ENCODE measurements at regions not wholly inside any gene's neighbourhood (a gene's known extent, or its start where the extent isn't known, plus 50 kb on each side); places are given as distances from the start of the nearest gene placed in this dataset.

DNA sequence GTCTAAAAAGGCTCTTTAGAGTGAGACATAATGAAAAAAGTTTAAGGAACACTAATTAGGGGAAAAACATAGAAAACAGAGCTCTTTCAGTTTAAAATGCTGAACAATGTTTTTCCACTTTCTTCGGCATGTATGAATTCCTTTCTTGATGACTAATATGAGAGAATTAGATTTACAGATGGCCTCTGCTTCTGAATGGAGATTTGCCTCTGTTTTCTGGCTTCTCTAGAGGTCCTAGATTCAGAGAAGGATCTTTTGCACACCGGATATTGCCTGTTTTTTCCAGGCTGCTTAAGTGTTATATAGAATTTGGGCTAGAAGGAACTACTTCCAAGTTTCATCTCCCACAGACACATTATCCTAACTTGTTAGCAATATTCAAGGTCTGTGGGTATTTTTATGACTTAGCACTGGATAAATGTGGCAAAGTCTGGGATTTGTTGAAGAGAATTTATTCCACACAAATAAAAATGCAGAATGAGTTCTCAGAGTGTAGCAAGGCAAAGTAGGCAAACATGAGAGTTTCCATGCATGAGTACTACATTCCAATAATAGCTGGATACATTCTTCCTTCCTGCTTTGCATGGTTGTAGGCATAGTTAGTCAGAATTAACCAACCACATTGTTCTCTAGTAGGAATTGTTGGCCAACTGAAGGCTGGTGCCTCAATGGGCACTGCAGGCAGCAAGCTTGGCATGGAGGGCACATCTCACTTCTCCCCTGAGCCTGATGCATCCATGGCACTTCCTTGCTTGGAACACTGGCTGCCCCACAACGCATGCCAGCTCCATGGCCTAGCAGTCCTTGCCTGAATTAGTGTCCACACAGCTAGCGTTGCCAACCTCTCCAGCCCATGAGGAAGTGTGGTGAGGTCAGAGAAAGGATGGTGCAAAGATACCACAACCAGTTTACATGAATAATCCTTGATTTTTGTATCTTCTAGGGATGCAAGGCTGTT is 224.2 kb downstream of the CLIC5 start:
- no peak for DNase-seq

DNA sequence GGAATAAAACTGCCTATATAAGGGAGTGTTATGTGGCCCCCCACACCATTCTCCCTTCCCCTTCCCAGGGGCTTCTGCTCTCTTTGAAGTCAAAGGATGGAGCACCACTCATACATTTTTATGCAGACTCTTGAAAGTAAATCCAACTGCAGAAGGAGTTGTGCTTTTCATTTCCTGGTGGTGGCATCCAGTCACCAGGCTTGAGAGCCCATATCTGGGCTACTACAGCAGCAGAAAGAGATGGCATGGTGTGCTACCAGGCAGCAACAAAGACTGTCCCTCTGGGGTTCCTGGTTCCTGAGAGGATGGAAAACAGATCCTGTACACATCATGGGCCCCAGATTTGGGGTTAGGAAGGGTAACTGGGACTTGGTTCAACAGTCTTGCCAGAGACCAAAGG is 226.4 kb downstream of the CLIC5 start:
- no peak for DNase-seq

DNA sequence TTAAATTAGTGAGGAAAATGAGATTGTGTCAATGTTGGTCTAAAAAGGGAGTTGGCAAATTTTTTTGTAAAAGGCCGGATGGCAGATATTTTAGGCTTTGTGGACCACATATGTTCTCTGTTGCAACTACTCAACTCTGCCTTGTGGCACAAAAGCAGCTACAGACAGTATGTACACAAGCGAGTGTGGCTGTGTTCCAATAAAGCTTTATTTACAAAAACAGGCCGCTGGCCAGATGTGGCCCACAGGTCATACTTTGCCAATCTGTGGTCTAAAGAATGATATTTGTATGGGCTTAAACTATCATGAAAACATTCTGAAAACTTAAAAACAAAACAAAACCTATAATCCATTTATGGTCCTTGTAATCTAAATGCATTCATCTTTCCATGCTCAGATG is 228.3 kb downstream of the CLIC5 start:
- DNase-seq, result no peak

DNA sequence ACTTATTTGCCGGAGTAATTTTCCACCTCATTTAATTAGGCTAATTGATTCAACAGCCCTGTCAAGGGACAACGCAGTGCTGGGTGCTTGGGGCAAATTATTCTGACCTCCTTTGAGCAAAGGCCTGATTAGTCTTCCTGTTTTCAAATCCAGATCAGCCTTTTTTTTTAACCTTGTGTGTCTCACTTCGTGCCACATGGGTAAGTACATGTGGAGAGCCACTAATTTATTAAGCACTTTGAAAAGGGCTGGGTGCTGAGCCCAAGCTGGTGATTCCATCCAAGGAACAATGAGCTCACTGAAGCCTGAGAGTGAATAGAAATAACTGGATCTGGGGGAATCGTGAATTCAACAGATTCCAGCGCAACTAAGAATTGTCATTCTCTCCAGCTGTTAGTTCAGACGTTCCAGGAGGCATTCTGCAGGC is 229.3 kb downstream of the CLIC5 start:
- no peak for DNase-seq

DNA sequence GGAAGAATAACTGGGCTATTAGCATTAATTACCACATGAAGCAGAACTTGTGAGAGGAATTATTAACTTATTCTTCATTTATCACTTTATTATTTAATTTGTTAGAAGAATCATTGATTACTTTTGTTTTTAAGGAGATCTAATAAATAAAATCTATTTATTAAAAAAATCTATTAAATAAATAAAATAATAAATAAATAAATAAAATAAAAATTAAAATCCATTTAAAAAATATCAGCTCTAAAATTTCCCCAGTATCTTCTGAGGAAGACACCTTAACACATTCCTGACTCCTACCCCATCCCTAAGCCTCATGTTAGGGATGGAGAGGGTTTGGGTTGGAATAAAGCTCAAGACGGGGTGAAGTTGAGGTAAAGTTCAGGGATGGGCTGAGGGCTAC is 231.4 kb downstream of the CLIC5 start:
- DNase-seq, result no peak

DNA sequence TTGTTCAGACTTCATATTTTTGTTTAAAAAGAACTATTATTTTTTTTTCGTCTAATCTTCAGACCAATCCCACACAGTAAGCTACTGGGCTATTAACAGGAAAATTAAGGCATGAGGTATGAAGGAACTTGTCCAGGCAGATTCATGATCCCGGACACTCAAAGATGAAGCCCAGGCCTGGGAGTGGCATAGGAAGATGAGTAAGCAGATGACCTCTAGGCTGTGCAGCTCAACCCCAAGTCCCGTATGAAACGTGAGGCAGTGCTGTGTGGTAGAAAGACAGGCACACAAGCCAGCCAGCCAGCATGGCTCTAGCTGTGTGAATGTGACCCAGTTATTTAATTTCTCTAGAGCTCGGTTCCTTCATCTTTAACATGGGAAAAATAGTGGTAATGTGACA is 231.9 kb downstream of the CLIC5 start:
- DNase-seq, result no peak

DNA sequence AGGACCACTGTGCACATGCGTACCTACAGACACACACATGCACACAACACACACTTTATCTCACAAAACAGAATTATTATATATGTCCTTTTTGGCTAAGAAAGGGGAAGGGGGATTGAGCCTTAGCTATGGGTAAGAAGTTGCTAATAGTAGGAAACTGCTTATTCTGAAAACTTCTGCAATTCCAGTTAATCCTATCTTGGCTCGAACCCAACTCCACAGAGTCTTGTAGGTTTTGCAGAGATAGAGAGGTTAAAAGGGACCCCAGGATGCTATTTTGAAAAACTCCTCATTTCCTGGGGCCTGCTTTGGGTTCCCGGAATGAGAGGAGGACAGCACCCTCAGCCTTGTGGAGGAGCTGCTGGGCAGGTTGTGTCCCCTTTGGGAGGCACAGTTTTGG is 233.8 kb downstream of the CLIC5 start:
- no peak for DNase-seq

DNA sequence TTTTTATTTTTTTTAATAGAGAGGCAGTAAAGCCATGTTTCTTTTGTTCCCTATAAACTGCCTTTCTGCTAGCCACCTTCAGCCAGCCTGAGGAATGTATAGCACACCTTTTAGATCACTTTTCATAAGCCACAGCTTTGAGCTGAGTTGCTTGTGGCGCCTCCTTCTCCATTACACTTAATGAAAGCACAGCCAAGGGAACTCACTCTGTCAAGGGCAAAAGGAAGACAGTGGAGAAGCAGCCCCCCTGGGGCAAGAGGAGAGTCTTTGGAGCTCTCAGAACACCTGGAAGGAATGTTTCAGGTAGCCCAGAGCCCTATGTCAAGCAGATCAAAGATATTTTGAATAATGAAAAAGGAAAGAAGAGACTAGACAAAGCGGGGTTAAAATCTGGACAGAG is 235.1 kb downstream of the CLIC5 start:
- DNase-seq, result no peak

DNA sequence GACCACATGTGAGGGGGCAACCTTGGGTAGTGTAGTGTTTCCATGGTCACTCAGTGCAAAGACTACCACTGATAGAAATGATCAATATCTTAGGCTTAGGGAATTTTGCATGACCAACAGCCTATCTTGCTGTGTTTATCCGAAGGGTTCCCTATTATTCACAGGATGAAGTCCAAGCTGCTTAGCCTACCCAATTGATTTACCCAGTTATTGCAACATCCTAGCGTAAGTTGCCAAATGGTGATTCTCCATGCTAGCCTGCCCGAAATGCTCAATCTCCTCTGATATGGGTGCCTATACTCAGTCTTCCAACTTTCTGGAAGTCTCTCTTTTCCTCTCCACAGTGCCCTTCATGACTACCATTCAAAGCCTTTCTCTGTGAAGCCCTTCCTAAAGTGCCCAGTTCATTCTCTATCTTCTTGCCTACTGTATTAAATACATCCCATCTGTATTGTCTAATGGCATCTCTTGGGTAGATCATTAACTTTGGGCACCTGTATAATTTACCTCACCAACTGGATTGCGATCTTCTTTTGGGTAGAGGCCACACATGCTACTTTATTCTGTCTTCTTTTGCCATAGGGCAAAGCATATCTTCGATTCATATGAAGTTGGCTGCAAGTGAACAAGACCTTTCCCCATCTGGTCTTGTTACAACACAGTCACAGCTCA is 240.5 kb downstream of the CLIC5 start:
- no peak for DNase-seq

DNA sequence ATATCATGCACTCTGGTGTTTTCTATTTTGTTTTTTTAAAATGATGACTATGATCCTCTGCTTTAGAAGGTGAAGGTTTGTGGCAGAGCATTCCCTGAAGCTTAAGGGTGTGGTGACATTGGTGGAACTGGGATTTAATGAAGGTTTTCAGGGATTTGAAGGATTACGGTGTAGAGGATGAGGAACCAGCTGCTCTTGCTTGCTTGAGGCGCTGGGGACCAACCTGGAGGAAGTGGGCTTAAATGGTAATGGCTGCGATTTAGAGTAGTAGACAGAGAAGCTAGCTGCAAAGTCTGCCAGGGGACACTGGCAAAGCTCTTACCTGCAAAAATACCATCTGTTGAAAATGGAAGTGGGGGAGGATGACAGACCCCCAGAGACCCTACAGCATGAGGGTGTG is 241.8 kb downstream of the CLIC5 start:
- no peak for DNase-seq

DNA sequence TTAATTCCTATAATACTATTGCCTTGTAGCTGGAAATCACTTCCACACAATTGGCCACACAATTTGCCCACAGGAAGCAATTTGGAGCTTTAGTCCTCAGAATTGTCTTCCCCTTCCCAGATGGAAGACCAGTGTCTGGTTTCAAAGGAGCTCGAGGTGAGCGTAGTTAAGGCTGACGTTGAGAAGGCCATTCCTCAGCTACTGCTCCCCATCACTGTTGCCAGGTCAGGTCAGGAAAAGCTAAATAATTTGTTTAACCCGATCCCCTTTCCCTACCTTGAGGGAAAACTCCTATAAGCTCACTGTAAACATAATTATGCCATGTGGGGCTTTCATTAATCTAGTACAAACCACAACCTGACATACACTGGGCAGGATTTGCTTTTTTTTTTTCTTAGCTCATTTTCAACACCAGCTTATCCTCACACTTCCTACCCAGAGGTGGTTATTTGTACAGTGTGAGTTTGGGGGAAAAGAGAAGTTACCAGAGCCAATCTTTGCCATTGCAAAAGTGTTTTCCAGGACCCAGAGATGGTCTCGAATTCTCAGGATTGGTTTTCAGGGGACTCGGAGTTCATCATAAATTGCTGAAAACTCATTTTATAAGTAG is 242.7 kb downstream of the CLIC5 start:
- DNase-seq, result no peak

DNA sequence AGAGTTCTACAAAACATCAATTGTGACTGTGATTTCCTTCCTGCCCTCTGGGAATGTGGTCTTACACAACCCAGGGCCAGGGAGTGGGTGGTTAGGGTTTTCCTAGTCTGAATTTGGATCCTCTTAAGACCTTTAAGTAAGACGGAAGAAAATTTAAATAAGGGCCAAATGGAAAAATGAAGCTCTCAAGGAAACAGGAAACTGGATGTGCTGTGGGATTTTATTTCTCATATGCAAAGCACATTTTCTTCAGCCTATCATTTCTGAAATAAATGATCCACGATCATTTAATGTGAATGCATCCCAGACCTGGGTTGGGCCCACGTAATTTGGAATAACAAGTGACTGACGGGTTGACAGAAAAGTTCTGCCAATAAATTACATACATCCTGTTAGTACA is 243.6 kb downstream of the CLIC5 start:
- no peak for DNase-seq

DNA sequence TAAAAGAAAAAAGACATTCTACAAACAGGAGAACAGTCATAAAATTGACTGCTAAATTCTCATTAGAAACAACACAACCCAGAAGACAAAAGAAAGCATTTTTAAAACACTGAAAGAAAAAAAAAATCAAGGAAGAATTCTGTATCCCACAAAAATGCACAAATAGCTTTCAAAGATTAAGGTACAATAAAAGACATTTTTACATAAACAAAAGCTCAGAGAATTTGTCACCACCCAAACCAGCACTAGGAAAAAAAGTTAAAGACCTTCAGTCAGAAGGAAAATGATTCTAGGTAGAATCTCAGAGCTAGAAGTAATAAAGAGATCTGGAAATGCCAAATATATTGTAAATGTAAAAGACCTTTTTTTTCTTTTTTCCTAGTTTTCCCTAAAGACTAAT is 252.4 kb downstream of the CLIC5 start:
- DNase-seq, result no peak

DNA sequence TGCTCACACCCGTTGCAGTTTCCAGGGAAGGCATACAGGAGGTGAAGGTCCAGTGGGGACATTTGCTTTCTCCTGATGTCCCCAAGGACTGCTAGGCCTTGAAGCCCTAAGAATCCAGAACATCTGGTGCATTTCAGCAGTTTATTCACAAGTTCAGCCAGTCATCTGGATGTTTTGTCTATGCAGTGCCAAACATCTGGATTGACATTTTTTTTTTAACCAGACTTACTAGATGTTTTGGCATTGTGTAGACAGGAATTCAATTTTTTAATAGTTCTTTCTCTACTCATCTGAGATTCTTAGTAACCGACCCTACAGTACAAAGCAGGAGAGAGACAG is 256.2 kb downstream of the CLIC5 start:
- DNase-seq, result no peak

DNA sequence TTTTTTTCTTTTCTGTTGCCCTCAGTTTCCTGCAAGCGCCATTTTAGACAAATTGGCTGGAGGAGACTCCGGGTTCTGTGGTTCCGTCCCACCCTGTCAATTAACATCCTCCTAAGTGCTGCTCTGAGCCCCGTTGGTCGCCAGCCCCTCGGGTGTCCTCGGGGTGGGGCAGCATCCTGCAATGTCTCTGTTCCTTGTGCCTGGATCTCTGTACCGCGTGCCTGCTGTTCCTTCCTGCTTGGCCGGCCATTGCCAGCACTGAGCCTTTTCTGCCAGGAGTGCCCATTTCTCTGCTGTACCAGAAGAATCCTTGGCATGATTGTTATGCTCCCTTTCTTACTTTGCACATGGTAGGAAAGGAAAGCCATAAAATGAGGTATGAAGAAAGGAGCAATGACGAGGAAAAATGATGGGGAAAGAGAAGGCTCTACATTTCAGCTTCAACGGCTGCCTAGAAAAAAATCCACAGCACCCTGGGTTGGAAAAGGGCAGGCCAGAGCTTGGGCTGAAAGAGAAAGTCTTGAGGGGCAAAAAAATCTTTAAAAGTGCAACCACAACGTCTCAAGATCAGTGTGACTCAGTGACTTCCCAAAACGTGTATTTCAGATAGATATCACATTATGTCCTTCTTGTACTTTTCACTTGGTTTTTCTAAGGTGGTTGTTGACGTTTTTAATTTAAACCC is 256.7 kb downstream of the CLIC5 start:
- DNase-seq, result no peak

DNA sequence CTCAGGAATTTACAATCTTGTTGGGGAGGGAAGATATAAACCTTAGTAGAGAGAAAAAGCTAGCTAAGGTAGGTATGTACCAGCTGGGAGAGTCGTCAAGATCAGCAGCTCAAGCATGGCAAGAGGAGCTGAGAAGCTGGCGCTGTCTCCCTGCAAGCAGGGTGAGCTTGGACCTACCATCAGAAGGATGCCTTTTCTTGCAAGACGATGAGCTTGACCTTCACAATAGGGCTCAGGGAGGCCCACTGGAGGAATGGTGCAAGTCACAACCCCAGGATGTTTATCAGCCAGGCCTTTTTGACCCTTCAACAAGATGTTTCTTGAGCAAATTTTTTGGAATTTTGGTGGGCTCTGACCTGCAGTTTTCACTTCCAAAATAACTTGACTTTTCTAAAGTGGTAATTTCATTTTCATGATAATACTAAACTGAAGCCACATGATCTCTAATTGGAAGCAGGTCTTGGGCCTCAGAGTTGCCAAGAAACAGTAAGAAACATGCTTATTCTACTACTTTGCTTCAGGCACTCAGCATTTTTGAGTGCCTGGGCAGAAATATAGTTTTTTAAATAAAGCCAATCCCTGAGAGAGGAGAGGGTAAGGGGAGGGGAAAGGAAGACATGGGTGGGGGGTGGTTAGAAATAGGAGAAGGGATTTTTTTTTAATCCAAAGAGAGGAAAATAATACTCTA is 258.1 kb downstream of the CLIC5 start:
- no peak for DNase-seq

DNA sequence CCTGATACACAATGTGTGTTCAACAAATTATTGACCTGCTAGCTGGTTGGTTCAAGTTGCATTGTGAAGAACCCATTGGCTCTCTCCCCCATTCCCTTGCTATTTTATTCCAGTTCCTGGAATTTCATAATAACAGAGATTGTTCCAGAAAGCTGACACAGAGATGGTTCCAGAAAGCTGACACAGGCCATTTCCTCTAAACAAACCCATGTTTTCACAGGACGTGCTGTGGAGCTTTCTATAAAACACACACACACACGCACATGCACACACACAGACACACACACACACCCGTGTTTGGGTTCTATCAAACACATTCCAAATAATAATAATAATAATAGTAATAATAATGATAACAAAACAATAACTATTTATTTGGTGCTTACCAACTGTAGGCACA is 259.1 kb downstream of the CLIC5 start:
- DNase-seq, result no peak

DNA sequence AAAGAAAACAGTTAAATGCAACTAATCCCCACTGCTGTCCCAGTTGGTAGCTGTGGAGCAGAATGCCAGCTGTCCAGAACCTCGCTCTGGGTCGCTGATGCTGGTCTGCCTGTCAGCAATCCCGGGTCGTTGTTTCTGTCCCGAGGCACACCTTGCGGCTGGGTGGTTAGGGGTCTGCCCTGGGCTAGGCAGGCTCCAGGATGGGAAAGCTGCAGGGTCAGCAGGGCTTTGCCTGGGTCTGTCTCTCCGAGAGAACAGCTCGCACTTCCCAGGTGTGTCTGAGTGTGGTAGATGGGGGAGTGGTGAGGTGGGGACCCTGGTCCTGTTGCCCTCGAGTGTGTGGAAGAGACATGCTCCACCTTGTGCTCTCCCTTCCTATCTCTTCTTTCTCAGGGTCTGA is 261.2 kb downstream of the CLIC5 start:
- DNase-seq, result no peak

DNA sequence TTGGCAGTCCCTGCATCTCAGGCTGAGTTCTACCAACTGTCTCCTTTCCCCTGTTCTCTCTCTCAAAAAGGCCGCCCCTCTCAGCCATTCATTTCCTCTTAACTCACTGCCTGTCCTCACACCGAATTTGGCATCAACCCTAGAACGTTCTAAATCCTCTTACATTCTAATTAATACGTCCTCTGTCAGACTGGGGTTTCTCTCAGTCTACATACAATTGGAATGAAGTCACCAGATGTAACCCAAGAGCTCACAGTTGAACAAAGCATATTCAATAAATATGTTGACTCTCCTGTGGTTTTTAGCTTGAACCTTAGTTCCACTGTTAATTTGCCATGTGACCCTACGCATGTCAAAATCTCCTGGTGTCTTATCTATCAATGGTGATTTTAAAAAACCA is 269.6 kb downstream of the CLIC5 start:
- DNase-seq, result no peak

DNA sequence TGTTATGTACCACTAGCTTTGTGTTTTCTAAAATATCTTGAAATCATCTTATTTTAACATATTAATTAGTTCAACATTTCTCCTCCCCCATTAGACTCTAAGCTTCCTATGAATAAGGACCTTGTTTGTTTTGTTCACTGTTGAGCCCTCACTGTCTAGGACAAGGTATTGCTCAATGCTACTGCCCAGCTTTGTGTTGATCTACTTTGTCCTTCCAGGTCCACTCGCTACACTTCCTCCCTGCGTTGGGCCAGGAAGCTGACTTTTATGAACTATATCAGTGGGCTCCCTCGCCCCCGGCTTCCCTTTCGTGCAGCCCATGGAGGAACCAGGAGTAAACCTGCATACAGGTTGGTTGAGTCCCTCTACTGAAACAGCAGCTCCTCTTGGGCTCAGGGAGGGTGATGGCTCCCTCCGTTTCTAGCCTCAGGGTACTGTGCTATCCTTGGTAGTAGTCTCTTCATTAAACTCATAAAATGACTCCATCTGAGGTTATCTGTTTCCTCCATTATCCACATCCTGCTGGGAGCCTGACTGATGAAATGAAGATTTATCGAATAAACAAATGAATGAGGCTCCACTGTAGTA is 272.5 kb downstream of the CLIC5 start:
- no peak for DNase-seq

DNA sequence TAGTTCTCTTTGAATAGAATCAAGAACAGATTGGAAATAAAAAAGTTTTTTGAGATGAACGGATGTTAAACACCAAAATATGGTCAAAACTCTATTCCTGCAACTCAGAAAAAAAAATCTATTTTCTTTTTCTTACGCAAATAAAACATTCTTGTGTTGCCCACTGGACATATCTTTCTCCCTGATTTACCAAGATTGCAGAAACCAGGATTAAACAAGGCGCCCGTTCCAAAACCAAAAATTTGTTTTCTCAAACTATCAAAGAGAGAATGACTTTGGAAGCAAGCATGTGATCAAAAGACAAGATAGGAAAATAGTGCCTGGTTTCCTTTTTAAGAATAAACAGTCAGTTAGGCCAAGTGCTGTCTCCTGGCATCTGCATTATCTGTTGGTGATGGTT is 273.1 kb downstream of the CLIC5 start:
- DNase-seq, result no peak

DNA sequence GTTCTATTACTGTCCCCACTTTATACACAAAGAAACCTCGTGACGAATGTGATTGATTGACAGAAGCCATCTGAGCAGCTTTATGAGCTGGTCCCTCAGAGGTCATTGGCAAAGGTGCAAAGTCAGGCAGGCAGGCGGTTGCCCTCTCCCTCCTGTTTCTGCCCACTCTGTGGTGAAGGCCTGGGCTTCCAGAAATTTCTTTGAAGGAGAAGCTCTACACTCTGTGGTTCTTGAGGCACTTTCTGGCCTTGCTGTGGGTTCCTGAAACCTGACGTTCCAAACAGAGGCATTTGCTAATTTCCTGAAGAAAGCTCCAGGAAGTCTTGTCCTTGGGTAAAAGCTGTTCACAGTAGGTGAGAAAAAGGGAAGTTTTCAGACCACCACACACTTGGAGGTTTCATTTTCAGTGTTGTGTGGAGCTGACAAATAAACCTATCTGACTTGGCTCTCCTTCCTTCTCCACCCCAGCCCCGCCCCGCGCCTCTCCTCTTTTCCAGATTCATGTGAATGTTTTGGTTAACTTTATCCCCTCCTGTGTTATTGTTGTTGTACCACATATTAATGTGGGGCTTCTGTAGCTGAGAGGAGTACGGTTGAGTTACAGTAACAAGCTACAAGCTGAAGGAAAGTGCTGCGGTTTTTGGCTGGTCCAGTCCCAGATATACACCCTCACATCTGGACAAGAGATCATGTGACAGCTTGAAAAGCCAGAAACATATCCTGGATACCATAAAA is 274.1 kb downstream of the CLIC5 start:
- DNase-seq, result no peak

All from activated CD4-positive, alpha-beta T cell treated with anti-CD3 and anti-CD28 coated beads for 4 hours (primary cell).